SK-N-DZ (cell line): ENCODE measurements at regions not wholly inside any gene's neighbourhood (a gene's known extent, or its start where the extent isn't known, plus 50 kb on each side); places are given as distances from the start of the nearest gene placed in this dataset.

Experiments used
- DNase-seq: peaks from one replicate; pipeline ENCODE4 v3.0.0-alpha.2; 2015; ENCODE audit warnings: low spot score

- no peak for DNase-seq
Measured at GRCh38 chr16:85290626-85291301, 178.5 kb upstream of the CIBAR2 start.

- no peak for DNase-seq
Measured at GRCh38 chr16:85291302-85292148, 179.3 kb upstream of the CIBAR2 start.

DNA sequence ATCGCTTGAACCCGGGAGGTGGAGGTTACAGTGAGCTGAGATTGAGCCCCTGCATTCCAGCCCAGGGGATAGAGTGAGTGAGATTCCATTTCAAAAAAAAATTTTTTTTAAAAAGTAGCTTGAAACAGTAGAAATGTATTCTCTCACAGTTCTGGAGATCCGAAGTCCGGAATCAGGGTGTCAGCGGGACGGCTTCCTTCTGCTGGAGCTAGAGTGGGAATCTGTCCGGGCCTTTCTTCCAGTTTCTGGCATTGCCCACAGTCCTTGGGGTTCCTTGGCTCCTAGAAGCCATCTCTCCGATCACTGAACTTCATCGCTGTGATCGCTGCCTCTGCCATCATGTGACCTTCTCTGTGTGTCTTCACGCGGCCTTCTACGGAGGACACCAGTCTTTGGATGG lies 181.2 kb upstream of the CIBAR2 start:
- no peak for DNase-seq

- DNase-seq = no peak
Measured at GRCh38 chr16:85293904-85294642, 181.8 kb upstream of the CIBAR2 start.

GRCh38 chr16:85294810-85295508 lies 182.7 kb upstream of the CIBAR2 start:
- DNase-seq = no peak

- DNase-seq = peak; percentile 64
Measured at GRCh38 chr16:85296859-85297660, 184.8 kb upstream of the CIBAR2 start.

DNA sequence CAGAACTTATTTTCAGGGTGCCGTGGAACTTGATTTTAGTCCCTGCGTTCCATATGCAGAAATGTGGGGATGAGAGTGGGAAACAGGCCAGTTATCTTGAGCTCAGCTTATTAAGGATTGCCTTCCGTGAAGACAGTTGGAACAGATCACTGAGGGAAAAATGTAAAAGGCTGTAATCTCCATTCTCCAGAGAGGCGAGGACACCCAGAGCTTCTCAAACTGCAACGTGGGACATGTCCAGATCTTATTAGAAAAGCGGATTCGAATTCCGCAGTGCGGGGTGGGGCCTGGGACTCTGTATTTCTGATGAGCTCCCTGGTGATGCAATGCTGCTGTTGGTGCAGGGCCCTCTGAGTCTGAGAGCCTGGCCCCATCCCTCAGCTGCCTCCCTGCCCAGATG lies 185.6 kb upstream of the CIBAR2 start:
- DNase-seq = no peak

- no peak for DNase-seq
Measured at GRCh38 chr16:85300406-85300968, 188.2 kb upstream of the CIBAR2 start.

GRCh38 chr16:85301231-85301630 lies 189.0 kb upstream of the CIBAR2 start:
- no peak for DNase-seq

- DNase-seq = no peak
Measured at GRCh38 chr16:85302018-85302847, 190.0 kb upstream of the CIBAR2 start.

DNA sequence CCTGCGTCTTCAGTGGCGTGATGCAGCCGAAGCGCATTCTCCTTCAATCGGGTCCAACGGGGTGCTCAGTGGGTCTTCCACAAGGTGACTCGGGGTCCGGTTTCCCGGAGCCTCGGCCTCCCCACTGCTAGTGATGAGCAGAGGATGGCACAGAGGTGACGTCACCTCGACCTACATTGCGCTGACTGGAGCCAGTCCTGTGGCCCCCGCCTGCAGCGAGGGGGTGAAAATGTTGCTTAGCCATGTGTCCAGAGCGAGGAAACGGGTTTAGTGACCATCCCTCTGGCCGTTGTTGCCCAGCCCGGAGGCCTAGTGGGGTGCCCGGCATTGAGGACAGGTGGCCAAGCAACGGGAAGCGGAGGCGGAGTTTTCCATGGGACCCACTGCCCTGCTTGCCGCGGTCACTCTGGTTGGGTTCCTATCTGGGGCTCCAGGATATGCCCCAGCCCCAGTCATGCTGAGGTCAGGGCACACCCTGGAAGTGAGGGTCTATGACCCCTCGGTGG lies 190.6 kb upstream of the CIBAR2 start:
- no peak for DNase-seq

- peak; percentile 57 for DNase-seq
Measured at GRCh38 chr16:85303354-85303883, 191.1 kb upstream of the CIBAR2 start.

GRCh38 chr16:85304337-85304736 lies 192.1 kb upstream of the CIBAR2 start:
- DNase-seq = no peak

- DNase-seq = peak; percentile 57
Measured at GRCh38 chr16:85306071-85306792, 194.0 kb upstream of the CIBAR2 start.

- no peak for DNase-seq
Measured at GRCh38 chr16:85306793-85307551, 194.7 kb upstream of the CIBAR2 start.

GRCh38 chr16:85307552-85308364 lies 195.5 kb upstream of the CIBAR2 start:
- no peak for DNase-seq
